ENCODE measurements at regions not wholly inside any gene's neighbourhood (a gene's known extent, or its start where the extent isn't known, plus 50 kb on each side); places are given as distances from the start of the nearest gene placed in this dataset.

- TF ChIP-seq POLR2A (IDR thresholded peaks at IDR 0.05; ENCODE audit: low read depth, low read length) (no peak), POLR2AphosphoS5 (IDR thresholded peaks at IDR 0.05; ENCODE audit: low read depth, low read length) (no peak)
These were observed 320.8 kb downstream of the BLID start for GRCh38 chr11:121795174-121795573.
